Fibroblast of lung (primary cell): ENCODE measurements at regions not wholly inside any gene's neighbourhood (a gene's known extent, or its start where the extent isn't known, plus 50 kb on each side); places are given as distances from the start of the nearest gene placed in this dataset.

Experiments
- DNase-seq, 2 donors: peaks; one replicate each; pipeline versions ENCODE4 v3.0.0 to v3.0.0-alpha.2; 2010; ENCODE audit warnings: low read depth in 2 of 2
- H2AFZ ChIP-seq: 2 replicates; pipeline ENCODE4 v1.5.1; 2012; ENCODE audit warnings: low read length, control low read depth, inconsistent platforms
- H3K27ac ChIP-seq: 2 replicates; pipeline ENCODE4 v1.5.1; 2011; ENCODE audit warnings: low read length, control low read depth; ENCODE audit not compliant: insufficient read depth
- H3K27me3 ChIP-seq: 2 replicates; pipeline ENCODE4 v1.5.1; 2011; ENCODE audit warnings: mild to moderate bottlenecking, low read length; ENCODE audit not compliant: control insufficient read depth, insufficient read depth
- H3K36me3 ChIP-seq: 2 replicates; pipeline ENCODE4 v1.5.1; 2011; ENCODE audit warnings: low read length; ENCODE audit not compliant: control insufficient read depth, insufficient read depth
- H3K4me1 ChIP-seq: 2 replicates; pipeline ENCODE4 v1.5.1; 2011; ENCODE audit warnings: low read length; ENCODE audit not compliant: control insufficient read depth, insufficient read depth; ENCODE audit errors: extremely low read depth
- H3K4me2 ChIP-seq: 2 replicates; pipeline ENCODE4 v1.5.1; 2011; ENCODE audit warnings: low read length, control low read depth; ENCODE audit not compliant: insufficient read depth; ENCODE audit errors: extremely low read depth
- H3K4me3 ChIP-seq, 4 experiments: fragments of 200-600 bp in 1 of 4; sonication (generic) in 1 of 4; replicated peaks in 1 of 4; 2 replicates each; pipeline ENCODE4 v1.5.1; 2011 to 2016; ENCODE audit warnings: low read length in 4 of 4, low read depth in 3 of 4, mild to moderate bottlenecking in 3 of 4, control low read depth in 2 of 4, inconsistent platforms in 1 of 4, mixed read lengths in 1 of 4; ENCODE audit not compliant: insufficient read depth in 1 of 4; ENCODE audit errors: control extremely low read depth in 1 of 4
- H3K79me2 ChIP-seq: 2 replicates; pipeline ENCODE4 v1.5.1; 2012; ENCODE audit warnings: mild to moderate bottlenecking, low read length, inconsistent platforms; ENCODE audit not compliant: control insufficient read depth, insufficient read depth
- H3K9ac ChIP-seq: 2 replicates; pipeline ENCODE4 v1.5.1; 2011; ENCODE audit warnings: mild to moderate bottlenecking, low read length, control low read depth; ENCODE audit not compliant: insufficient read depth
- H3K9me3 ChIP-seq: 2 replicates; pipeline ENCODE4 v1.5.1; 2012; ENCODE audit warnings: low read depth, low read length; ENCODE audit not compliant: control insufficient read depth, insufficient read depth
- H4K20me1 ChIP-seq: 2 replicates; pipeline ENCODE4 v1.5.1; 2011; ENCODE audit warnings: low read length; ENCODE audit not compliant: control insufficient read depth, insufficient read depth; ENCODE audit errors: extremely low read depth
- CTCF ChIP-seq, 2 donors: IDR thresholded peaks in 1 of 2; conservative IDR thresholded peaks in 1 of 2; 1 replicate in 1 of 2; 2 replicates in 1 of 2; pipeline ENCODE4 v1.5.1; 2011 to 2012; ENCODE audit warnings: low read length in 2 of 2, control low read depth in 1 of 2, inconsistent platforms in 1 of 2, low read depth in 1 of 2, mild to moderate bottlenecking in 1 of 2
- EZH2 ChIP-seq: IDR thresholded peaks from 2 replicates; pipeline ENCODE4 v1.5.1; 2012; ENCODE audit warnings: low read length, control low read depth, mild to moderate bottlenecking; ENCODE audit errors: missing control alignments

GRCh38 chr7:132009778-132010177, 453.4 kb upstream of the PODXL start:
- Histone ChIP-seq H3K36me3 (no peaks in the 10 kb centered on the region), H3K27ac (no peak overlapping the region), H3K9ac (no peak overlapping the region), H3K27me3 (no peaks in the 10 kb centered on the region), H3K9me3 (no peaks in the 10 kb centered on the region), H2AFZ (no peak overlapping the region), H3K79me2 (no peaks in the 10 kb centered on the region), H3K4me2 (no peak overlapping the region), H4K20me1 (no peaks in the 10 kb centered on the region), H3K4me1 (no peaks in the 10 kb centered on the region), H3K4me3 (no peak overlapping the region)
- TF ChIP-seq CTCF (conservative IDR thresholded peaks at IDR 0.05 in 1 of 2, IDR thresholded peaks at IDR 0.05 in 1 of 2; ENCODE audit: low read depth in 1 of 2, low read length in 2 of 2) (no peak), EZH2 (no peak)
- DNase-seq, result peak in 1 of 2 donors; percentile 65

- Histone ChIP-seq H3K4me1 (no peaks in the 10 kb centered on the region), H3K27ac (no peak overlapping the region), H3K27me3 (no peaks in the 10 kb centered on the region), H3K4me3 (no peak overlapping the region), H3K79me2 (no peaks in the 10 kb centered on the region), H3K4me2 (no peak overlapping the region), H3K9me3 (no peaks in the 10 kb centered on the region), H3K9ac (no peak overlapping the region), H2AFZ (no peak overlapping the region), H4K20me1 (no peaks in the 10 kb centered on the region), H3K36me3 (no peaks in the 10 kb centered on the region)
- DNase-seq, result peak; percentile 15 to 45
- TF ChIP-seq CTCF (conservative IDR thresholded peaks at IDR 0.05 in 1 of 2, IDR thresholded peaks at IDR 0.05 in 1 of 2; ENCODE audit: low read depth in 1 of 2, low read length in 2 of 2) (peak; percentile 24 to 29), EZH2 (no peak)
Measured at GRCh38 chr7:132004529-132004928, 448.1 kb upstream of the PODXL start.

- TF ChIP-seq CTCF (conservative IDR thresholded peaks at IDR 0.05 in 1 of 2, IDR thresholded peaks at IDR 0.05 in 1 of 2; ENCODE audit: low read depth in 1 of 2, low read length in 2 of 2), result no peak
- TF ChIP-seq EZH2, result no peak
- no peak overlapping the region for H3K4me3 ChIP-seq
- no peaks in the 10 kb centered on the region for H3K79me2 ChIP-seq
- no peaks in the 10 kb centered on the region for H3K27me3 ChIP-seq
- no peak overlapping the region for H3K9ac ChIP-seq
- H3K9me3 ChIP-seq, result no peaks in the 10 kb centered on the region
- H3K4me2 ChIP-seq, result no peak overlapping the region
- no peaks in the 10 kb centered on the region for H3K4me1 ChIP-seq
- no peak overlapping the region for H2AFZ ChIP-seq
- H4K20me1 ChIP-seq, result no peaks in the 10 kb centered on the region
- H3K36me3 ChIP-seq, result no peaks in the 10 kb centered on the region
- DNase-seq, result peak in 1 of 2 donors; percentile 12
- H3K27ac ChIP-seq, result no peak overlapping the region
Measured at GRCh38 chr7:132002343-132002968, 446.0 kb upstream of the PODXL start.
